Mesodermal cell (in vitro differentiated cells): ENCODE measurements at regions not wholly inside any gene's neighbourhood (a gene's known extent, or its start where the extent isn't known, plus 50 kb on each side); places are given as distances from the start of the nearest gene placed in this dataset.

Experiments
- H3K27ac ChIP-seq: 2 replicates; pipeline ENCODE4 v1.7.0; 2013; ENCODE audit warnings: mild to moderate bottlenecking, low read depth, low read length, moderate library complexity; ENCODE audit not compliant: severe bottlenecking
- H3K36me3 ChIP-seq: 2 replicates; pipeline ENCODE4 v1.7.1; 2013; ENCODE audit warnings: mild to moderate bottlenecking, low read length, moderate library complexity; ENCODE audit not compliant: control insufficient read depth, insufficient read depth
- H3K4me1 ChIP-seq: one replicate; pipeline ENCODE4 v1.7.1; 2013; ENCODE audit warnings: mild to moderate bottlenecking, low read length; ENCODE audit not compliant: insufficient read depth, control insufficient read depth, poor library complexity, severe bottlenecking
- H3K4me3 ChIP-seq: 2 replicates; pipeline ENCODE4 v1.7.0; 2013; ENCODE audit warnings: low read length, control low read depth, mild to moderate bottlenecking; ENCODE audit not compliant: insufficient read depth, poor library complexity, severe bottlenecking; ENCODE audit errors: extremely low read depth
- H3K9me3 ChIP-seq: 2 replicates; pipeline ENCODE4 v1.7.1; 2013; ENCODE audit warnings: mild to moderate bottlenecking, low read length, moderate library complexity; ENCODE audit not compliant: control insufficient read depth
- WGBS, 2 experiments: methylation state at CpG; one replicate each; pipeline ENCODE4 v1.1.5; 2013; ENCODE audit warnings: missing lambda C conversion rate in 2 of 2; ENCODE audit not compliant: insufficient coverage in 2 of 2; 5-methylcytosine and 5-hydroxymethylcytosine counted together

DNA sequence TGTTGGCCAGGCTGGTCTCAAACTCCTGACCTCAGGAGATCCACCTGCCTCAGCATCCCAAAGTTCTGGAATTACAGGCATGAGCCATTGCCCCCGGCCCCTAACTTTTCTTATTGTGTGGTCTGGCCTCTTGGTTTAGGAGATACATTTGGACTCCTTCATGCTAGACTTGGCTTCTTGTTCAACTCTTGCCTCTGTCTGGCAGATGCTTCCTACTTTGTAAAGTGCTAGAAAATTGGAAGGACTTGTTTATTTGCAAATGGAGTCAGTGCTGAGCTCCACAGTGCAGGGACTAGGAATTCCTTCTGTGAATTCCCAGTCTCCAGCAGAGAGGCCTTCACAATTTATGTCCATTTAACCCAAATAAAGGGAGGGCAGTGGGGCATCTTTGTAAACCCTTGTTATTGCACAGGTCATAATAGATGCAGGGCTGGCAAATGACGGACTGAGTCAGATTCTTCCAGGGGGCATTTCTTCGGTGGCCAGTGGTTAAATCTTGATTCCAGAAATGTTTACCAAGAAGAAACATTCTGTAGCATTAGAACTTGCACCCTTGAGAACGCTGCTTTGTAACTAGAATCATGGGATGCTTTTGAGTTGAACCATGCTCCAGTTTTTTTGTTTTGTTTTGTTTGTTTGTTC is 73.8 kb upstream of the TBX3 start:
- Histone ChIP-seq H3K4me1 (peaks cover 5% of the 10 kb centered on the region), H3K36me3 (no peaks in the 10 kb centered on the region), H3K9me3 (no peaks in the 10 kb centered on the region), H3K27ac (no peak overlapping the region), H3K4me3 (no peak overlapping the region)
- WGBS, 2 experiments = 90 to 92% methylated on average over 3 to 4 of the region's 4 CpGs

DNA sequence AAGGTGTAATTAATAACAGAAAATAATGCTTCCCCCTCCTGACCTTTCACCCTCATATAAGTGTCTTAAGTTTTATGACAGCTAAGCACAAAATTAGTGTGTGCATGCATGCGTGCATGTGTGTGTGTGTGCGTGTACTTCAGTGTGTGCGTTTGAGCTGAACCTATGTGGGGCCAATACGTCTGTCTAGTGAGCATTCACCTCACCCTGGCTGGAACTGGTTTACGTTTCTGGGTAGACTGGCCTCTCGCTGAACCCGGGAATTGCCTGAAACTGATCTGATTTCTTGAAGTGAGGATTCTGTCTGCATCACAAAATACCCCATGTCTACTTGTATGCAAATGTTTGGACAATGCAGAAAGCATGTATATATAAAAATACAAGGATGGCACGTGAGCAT is 68.2 kb upstream of the TBX3 start:
- 93 to 94% methylated on average over 3 to 5 of the region's 8 CpGs for WGBS, 2 experiments
- no peak overlapping the region for H3K4me3 ChIP-seq
- H3K4me1 ChIP-seq = peaks cover 15% of the 10 kb centered on the region
- no peaks in the 10 kb centered on the region for H3K9me3 ChIP-seq
- no peaks in the 10 kb centered on the region for H3K36me3 ChIP-seq
- H3K27ac ChIP-seq = no peak overlapping the region

GRCh38 chr12:114751712-114752111 is 67.7 kb upstream of the TBX3 start:
- H3K27ac ChIP-seq = no peak overlapping the region
- no peak overlapping the region for H3K4me3 ChIP-seq
- 50% methylated on average over 2 of the region's 2 CpGs; no CpG with 5 or more reads in 1 of the 2 experiments for WGBS, 2 experiments
- H3K4me1 ChIP-seq = peaks cover 20% of the 10 kb centered on the region
- H3K9me3 ChIP-seq = no peaks in the 10 kb centered on the region
- H3K36me3 ChIP-seq = no peaks in the 10 kb centered on the region

GRCh38 chr12:114750917-114751316 is 66.9 kb upstream of the TBX3 start:
- Histone ChIP-seq H3K9me3 (no peaks in the 10 kb centered on the region), H3K4me1 (peaks cover 28% of the 10 kb centered on the region), H3K27ac (no peak overlapping the region), H3K4me3 (no peak overlapping the region), H3K36me3 (no peaks in the 10 kb centered on the region)
- 96 to 100% methylated on average over 8 to 9 of the region's 11 CpGs for WGBS, 2 experiments

GRCh38 chr12:114749065-114749464 is 65.1 kb upstream of the TBX3 start:
- Histone ChIP-seq H3K36me3 (no peaks in the 10 kb centered on the region), H3K9me3 (no peaks in the 10 kb centered on the region), H3K27ac (no peak overlapping the region), H3K4me1 (peaks cover 28% of the 10 kb centered on the region), H3K4me3 (no peak overlapping the region)
- WGBS, 2 experiments = 100% methylated on average over 1 to 2 of the region's 3 CpGs

DNA sequence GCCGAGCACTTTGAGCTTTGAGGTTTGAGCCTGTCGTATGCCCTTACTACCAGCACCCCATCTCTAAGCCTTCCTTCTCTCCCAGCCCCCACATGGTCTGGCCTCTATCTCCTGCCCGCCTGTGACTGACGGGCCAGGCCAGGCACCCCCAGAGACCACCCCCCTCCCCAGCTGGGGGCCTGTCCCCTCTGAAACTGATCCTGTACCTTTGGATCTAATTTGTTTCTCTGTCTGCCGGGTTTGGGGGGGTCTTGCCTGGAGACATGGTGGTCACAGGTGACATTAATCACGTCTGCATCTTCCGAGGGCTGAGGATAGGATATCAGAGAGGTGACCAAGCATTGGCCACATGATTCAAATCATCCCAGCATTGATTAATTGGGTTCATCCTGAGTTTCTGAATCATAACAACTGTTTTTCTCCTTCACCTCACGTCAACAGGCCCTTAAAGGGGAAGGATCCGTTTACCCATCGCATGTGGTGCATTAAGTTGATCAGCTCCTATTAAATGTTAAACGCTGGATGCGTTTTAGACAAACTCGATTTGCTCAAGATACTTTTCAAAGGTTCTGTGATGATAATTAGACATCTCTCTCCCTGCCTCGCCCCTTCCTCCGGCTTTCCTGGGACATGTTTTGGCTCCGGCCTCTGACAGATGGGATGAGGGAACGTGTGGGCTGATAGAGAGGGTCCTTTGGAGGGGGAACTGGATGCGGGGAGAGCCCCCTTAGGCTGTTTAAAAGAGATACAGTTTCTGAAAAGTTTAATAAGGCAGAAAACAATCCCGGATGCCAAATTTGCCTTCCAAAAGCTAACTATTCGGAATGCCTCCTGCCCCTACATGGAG is 63.3 kb upstream of the TBX3 start:
- H3K9me3 ChIP-seq = peaks cover 8% of the 10 kb centered on the region
- no peak overlapping the region for H3K4me3 ChIP-seq
- H3K4me1 ChIP-seq = peaks cover 24% of the 10 kb centered on the region
- 71 to 80% methylated on average over 11 to 12 of the region's 20 CpGs for WGBS, 2 experiments
- no peak overlapping the region for H3K27ac ChIP-seq
- H3K36me3 ChIP-seq = no peaks in the 10 kb centered on the region

DNA sequence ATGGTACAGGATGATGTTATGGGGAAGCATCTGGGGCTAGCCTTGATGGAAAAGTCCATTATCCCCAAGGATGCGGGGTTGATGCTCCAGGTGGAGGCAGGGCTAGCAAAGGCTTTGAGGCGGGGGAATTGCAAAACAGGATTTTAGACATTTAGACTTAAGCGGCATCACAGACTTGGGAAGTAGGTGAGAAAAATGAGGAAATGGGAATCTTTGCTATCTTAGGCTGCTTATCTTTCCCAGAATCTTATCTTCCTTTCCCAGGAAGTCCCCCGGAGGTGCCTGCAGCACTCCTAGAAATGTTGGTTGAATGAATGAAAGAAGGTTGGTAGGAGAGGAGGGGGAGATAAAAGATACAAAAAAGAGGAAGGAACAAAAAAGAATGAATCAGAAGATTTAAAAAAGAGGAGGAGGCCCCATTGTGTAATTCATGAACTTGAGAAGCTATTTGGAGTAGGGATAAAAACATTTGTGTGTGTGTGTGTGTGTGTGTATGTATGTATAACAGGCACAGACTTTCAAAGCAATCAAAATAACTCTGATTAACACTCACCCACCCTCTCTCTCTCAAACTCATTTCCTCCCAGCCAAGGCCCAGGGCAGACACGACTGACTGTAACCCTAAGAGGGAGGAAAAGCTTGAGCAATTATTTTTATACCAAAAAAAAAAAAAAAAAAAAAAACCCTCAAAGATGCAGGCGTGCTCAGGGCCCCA is 62.5 kb upstream of the TBX3 start:
- peaks cover 25% of the 10 kb centered on the region for H3K4me1 ChIP-seq
- no peak overlapping the region for H3K27ac ChIP-seq
- H3K36me3 ChIP-seq = no peaks in the 10 kb centered on the region
- WGBS, 2 experiments = 47 to 67% methylated on average over 1 to 3 of the region's 6 CpGs
- no peak overlapping the region for H3K4me3 ChIP-seq
- H3K9me3 ChIP-seq = peaks cover 8% of the 10 kb centered on the region

- Histone ChIP-seq H3K9me3 (peaks cover 8% of the 10 kb centered on the region), H3K36me3 (no peaks in the 10 kb centered on the region), H3K4me1 (peaks cover 25% of the 10 kb centered on the region), H3K27ac (no peak overlapping the region), H3K4me3 (no peak overlapping the region)
- 92 to 95% methylated on average over 11 to 14 of the region's 15 CpGs for WGBS, 2 experiments
Observed at GRCh38 chr12:114744691-114745090, 60.7 kb upstream of the TBX3 start.

DNA sequence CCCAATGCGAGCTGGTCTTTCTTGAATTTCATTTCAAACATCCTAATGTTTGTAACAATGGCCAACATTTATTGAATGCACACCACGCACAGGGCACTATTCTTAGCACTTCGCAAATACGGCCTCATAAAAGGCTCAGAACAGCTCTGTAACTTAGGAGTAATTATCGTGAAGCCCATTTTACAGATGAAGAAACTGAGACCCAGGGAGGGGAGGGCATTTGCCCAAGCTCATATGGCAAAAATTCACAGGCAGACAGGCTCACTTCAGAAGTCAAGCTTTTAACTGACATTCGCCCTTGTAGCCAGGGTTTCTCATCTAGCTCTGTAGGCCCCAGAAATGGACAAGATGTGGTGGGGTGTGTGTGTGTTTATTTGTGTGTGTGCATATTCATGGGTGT is 60.3 kb upstream of the TBX3 start:
- Histone ChIP-seq H3K4me1 (peaks cover 25% of the 10 kb centered on the region), H3K4me3 (no peak overlapping the region), H3K9me3 (peaks cover 8% of the 10 kb centered on the region)

DNA sequence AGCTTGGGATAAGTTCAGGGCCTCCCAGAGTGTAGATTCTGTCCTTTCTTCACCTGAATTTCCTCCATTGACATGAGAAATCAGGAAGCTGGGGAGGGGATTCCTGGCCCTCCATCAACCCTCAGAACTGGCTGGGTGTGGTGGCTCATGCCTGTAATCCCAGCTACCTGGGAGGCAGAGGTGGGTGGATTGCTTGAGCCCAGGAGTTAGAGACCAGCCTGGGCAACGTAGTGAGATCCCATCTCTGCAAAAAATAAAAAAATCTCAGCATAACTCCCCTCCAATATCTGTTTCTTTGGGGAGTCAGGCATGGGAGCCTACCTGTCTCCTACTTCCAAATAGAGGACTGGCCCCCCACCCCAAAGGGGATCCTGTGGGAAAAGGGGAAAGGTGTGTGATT is 59.8 kb upstream of the TBX3 start:
- 100% methylated on average over 1 of the region's 1 CpG; no CpG with 5 or more reads in 1 of the 2 experiments for WGBS, 2 experiments
- peaks cover 25% of the 10 kb centered on the region for H3K4me1 ChIP-seq
- no peak overlapping the region for H3K27ac ChIP-seq

More for the DNA sequence above, 60.3 kb upstream of the TBX3 start:
- Histone ChIP-seq H3K27ac (no peak overlapping the region), H3K36me3 (no peaks in the 10 kb centered on the region)
- WGBS, 2 experiments = 94 to 100% methylated on average over 5 to 6 of the region's 6 CpGs

More for the DNA sequence above, 59.8 kb upstream of the TBX3 start:
- H3K4me3 ChIP-seq = no peak overlapping the region
- peaks cover 8% of the 10 kb centered on the region for H3K9me3 ChIP-seq
- no peaks in the 10 kb centered on the region for H3K36me3 ChIP-seq
